ENCODE measurements at regions not wholly inside any gene's neighbourhood (a gene's known extent, or its start where the extent isn't known, plus 50 kb on each side); places are given as distances from the start of the nearest gene placed in this dataset.

- H3K4me1 ChIP-seq (ENCODE audit: control insufficient read depth in 2 of 2, insufficient read depth in 2 of 2, low read length in 2 of 2), result no peaks in the 10 kb centered on the region
- ChIA-PET CTCF (no interaction called here), POLR2A (no interaction called here)
- ATAC-seq (ENCODE audit: low read depth) (no peak), DNase-seq (no peak)
- Mint-ChIP-seq H3K27ac (no peak overlapping the region), H3K9me3 (ENCODE audit: insufficient read depth) (no peaks in the 10 kb centered on the region), H3K27me3 (peaks cover 8% of the 10 kb centered on the region), H3K4me3 (no peak overlapping the region), H3K4me1 (no peaks in the 10 kb centered on the region)
- no peak overlapping the region for H3K4me3 ChIP-seq (ENCODE audit: control extremely low read depth in 1 of 5, extremely low read depth in 1 of 5, insufficient read depth in 1 of 5, low read depth in 2 of 5, low read length in 4 of 5)
- no peaks in the 10 kb centered on the region for H4K20me1 ChIP-seq (ENCODE audit: control insufficient read depth, insufficient read depth, low read length, poor library complexity, severe bottlenecking)
- no peak overlapping the region for H3K4me2 ChIP-seq (replicated peaks; ENCODE audit: low read depth, low read length, poor library complexity, severe bottlenecking)
- 94% methylated on average over 22 of the region's 24 CpGs for WGBS (ENCODE audit: insufficient coverage)
- TF ChIP-seq, protein P1, sequence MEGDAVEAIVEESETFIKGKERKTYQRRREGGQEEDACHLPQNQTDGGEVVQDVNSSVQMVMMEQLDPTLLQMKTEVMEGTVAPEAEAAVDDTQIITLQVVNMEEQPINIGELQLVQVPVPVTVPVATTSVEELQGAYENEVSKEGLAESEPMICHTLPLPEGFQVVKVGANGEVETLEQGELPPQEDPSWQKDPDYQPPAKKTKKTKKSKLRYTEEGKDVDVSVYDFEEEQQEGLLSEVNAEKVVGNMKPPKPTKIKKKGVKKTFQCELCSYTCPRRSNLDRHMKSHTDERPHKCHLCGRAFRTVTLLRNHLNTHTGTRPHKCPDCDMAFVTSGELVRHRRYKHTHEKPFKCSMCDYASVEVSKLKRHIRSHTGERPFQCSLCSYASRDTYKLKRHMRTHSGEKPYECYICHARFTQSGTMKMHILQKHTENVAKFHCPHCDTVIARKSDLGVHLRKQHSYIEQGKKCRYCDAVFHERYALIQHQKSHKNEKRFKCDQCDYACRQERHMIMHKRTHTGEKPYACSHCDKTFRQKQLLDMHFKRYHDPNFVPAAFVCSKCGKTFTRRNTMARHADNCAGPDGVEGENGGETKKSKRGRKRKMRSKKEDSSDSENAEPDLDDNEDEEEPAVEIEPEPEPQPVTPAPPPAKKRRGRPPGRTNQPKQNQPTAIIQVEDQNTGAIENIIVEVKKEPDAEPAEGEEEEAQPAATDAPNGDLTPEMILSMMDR (IDR thresholded peaks at IDR 0.05), result no peak
- TF ChIP-seq EZH2 (IDR thresholded peaks at IDR 0.05; ENCODE audit: borderline replicate concordance, insufficient read depth, low read depth, low read length, poor library complexity, severe bottlenecking), result no peak
- no peaks in the 10 kb centered on the region for H3K27me3 ChIP-seq (replicated peaks in 1 of 4; ENCODE audit: control extremely low read depth in 1 of 4, control insufficient read depth in 3 of 4, insufficient read depth in 4 of 4, low read length in 3 of 4)
- intact Hi-C loops (cut with micrococcal nuclease), result no loop called here
- no peaks in the 10 kb centered on the region for H3K79me2 ChIP-seq (ENCODE audit: control insufficient read depth, insufficient read depth, low read length)
- no peak overlapping the region for H2AFZ ChIP-seq (ENCODE audit: insufficient read depth, low read depth, low read length, poor library complexity, severe bottlenecking)
- H3K9ac ChIP-seq (ENCODE audit: low read length), result no peak overlapping the region
- no peaks in the 10 kb centered on the region for H3K36me3 ChIP-seq (replicated peaks in 1 of 2; ENCODE audit: control extremely low read depth in 1 of 2, control insufficient read depth in 1 of 2, extremely low read depth in 1 of 2, insufficient read depth in 2 of 2, low read length in 1 of 2)
- H3K27ac ChIP-seq (ENCODE audit: low read length in 2 of 2), result no peak overlapping the region
- H3K9me3 ChIP-seq (ENCODE audit: control extremely low read depth in 1 of 3, control insufficient read depth in 2 of 3, insufficient read depth in 1 of 3, low read length in 2 of 3), result peaks cover 0 to 9% (median 0%) of the 10 kb centered on the region in 3 donors
Observed at GRCh38 chr7:156389116-156389692, 251.4 kb upstream of the RNF32 start.

GRCh38 chr7:156386097-156386496 is 254.5 kb upstream of the RNF32 start:
- Histone ChIP-seq H3K4me1 (ENCODE audit: control insufficient read depth in 2 of 2, insufficient read depth in 2 of 2, low read length in 2 of 2) (no peaks in the 10 kb centered on the region), H3K36me3 (replicated peaks in 1 of 2; ENCODE audit: control extremely low read depth in 1 of 2, control insufficient read depth in 1 of 2, extremely low read depth in 1 of 2, insufficient read depth in 2 of 2, low read length in 1 of 2) (no peaks in the 10 kb centered on the region), H3K27me3 (replicated peaks in 1 of 4; ENCODE audit: control extremely low read depth in 1 of 4, control insufficient read depth in 3 of 4, insufficient read depth in 4 of 4, low read length in 3 of 4) (no peaks in the 10 kb centered on the region), H2AFZ (ENCODE audit: insufficient read depth, low read depth, low read length, poor library complexity, severe bottlenecking) (no peak overlapping the region), H3K79me2 (ENCODE audit: control insufficient read depth, insufficient read depth, low read length) (no peaks in the 10 kb centered on the region), H3K27ac (ENCODE audit: low read length in 2 of 2) (no peak overlapping the region), H3K9me3 (ENCODE audit: control extremely low read depth in 1 of 3, control insufficient read depth in 2 of 3, insufficient read depth in 1 of 3, low read length in 2 of 3) (peaks cover 0 to 4% (median 0%) of the 10 kb centered on the region in 3 donors), H3K4me2 (replicated peaks; ENCODE audit: low read depth, low read length, poor library complexity, severe bottlenecking) (no peak overlapping the region), H4K20me1 (ENCODE audit: control insufficient read depth, insufficient read depth, low read length, poor library complexity, severe bottlenecking) (no peaks in the 10 kb centered on the region), H3K4me3 (ENCODE audit: control extremely low read depth in 1 of 5, extremely low read depth in 1 of 5, insufficient read depth in 1 of 5, low read depth in 2 of 5, low read length in 4 of 5) (no peak overlapping the region), H3K9ac (ENCODE audit: low read length) (no peak overlapping the region)
- Mint-ChIP-seq H3K27me3 (peaks cover 8% of the 10 kb centered on the region), H3K4me1 (no peaks in the 10 kb centered on the region), H3K4me3 (no peak overlapping the region), H3K9me3 (ENCODE audit: insufficient read depth) (no peaks in the 10 kb centered on the region), H3K27ac (no peak overlapping the region)
- no peak for TF ChIP-seq EZH2 (IDR thresholded peaks at IDR 0.05; ENCODE audit: borderline replicate concordance, insufficient read depth, low read depth, low read length, poor library complexity, severe bottlenecking)
- TF ChIP-seq, protein P1 (IDR thresholded peaks at IDR 0.05), result no peak
- DNase-seq (no peak), ATAC-seq (ENCODE audit: low read depth) (no peak)
- intact Hi-C loops (cut with micrococcal nuclease), result no loop called here
- WGBS (ENCODE audit: insufficient coverage), result 13% methylated on average over 6 of the region's 6 CpGs
- ChIA-PET POLR2A (no interaction called here), CTCF (no interaction called here)

All from B cell (primary cell).